H9 (cell line): ENCODE measurements at regions not wholly inside any gene's neighbourhood (a gene's known extent, or its start where the extent isn't known, plus 50 kb on each side); places are given as distances from the start of the nearest gene placed in this dataset.

Source experiments
- DNase-seq: peaks from one replicate; pipeline ENCODE4 v3.0.0-alpha.2; 2017
- H2AFZ ChIP-seq: one replicate; pipeline ENCODE4 v1.6.1; 2013; ENCODE audit warnings: mild to moderate bottlenecking, low read length, control low read depth, moderate library complexity
- H2AK5ac ChIP-seq: 2 replicates; pipeline ENCODE4 v1.6.1; 2013; ENCODE audit warnings: low read length, control low read depth, mixed read lengths; ENCODE audit not compliant: insufficient read length
- H2BK120ac ChIP-seq: one replicate; pipeline ENCODE4 v1.6.1; 2013; ENCODE audit warnings: low read depth, mild to moderate bottlenecking, low read length, control low read depth, inconsistent platforms; ENCODE audit not compliant: poor library complexity, severe bottlenecking
- H2BK12ac ChIP-seq: 2 replicates; pipeline ENCODE4 v1.6.1; 2013; ENCODE audit warnings: low read length, control low read depth, mixed read lengths, low read depth; ENCODE audit not compliant: insufficient read length
- H2BK15ac ChIP-seq: 2 replicates; pipeline ENCODE4 v1.6.1; 2013; ENCODE audit warnings: low read depth, low read length, control low read depth
- H2BK20ac ChIP-seq: one replicate; pipeline ENCODE4 v1.6.1; 2013; ENCODE audit warnings: low read depth, mild to moderate bottlenecking, low read length, control low read depth, inconsistent platforms; ENCODE audit not compliant: poor library complexity, severe bottlenecking
- H2BK5ac ChIP-seq: 2 replicates; pipeline ENCODE4 v1.6.1; 2013; ENCODE audit warnings: low read length, control low read depth, mixed read lengths; ENCODE audit not compliant: insufficient read length
- H3K14ac ChIP-seq: 2 replicates; pipeline ENCODE4 v1.6.1; 2013; ENCODE audit warnings: low read length, control low read depth; ENCODE audit not compliant: insufficient read depth
- H3K18ac ChIP-seq: 2 replicates; pipeline ENCODE4 v1.6.1; 2013; ENCODE audit warnings: low read depth, mild to moderate bottlenecking, mixed read lengths, low read length, control low read depth; ENCODE audit not compliant: insufficient read length
- H3K23ac ChIP-seq: 2 replicates; pipeline ENCODE4 v1.6.1; 2013; ENCODE audit warnings: low read length, control low read depth, mixed read lengths, low read depth; ENCODE audit not compliant: insufficient read length
- H3K23me2 ChIP-seq: 2 replicates; pipeline ENCODE4 v1.6.1; 2013; ENCODE audit warnings: low read depth, mild to moderate bottlenecking, mixed read lengths, low read length, control low read depth; ENCODE audit not compliant: insufficient read length, poor library complexity, severe bottlenecking
- H3K27ac ChIP-seq: 2 replicates; pipeline ENCODE4 v1.5.1; 2013; ENCODE audit warnings: low read length, control low read depth, mixed read lengths, low read depth; ENCODE audit not compliant: insufficient read length
- H3K27me3 ChIP-seq: 2 replicates; pipeline ENCODE4 v1.6.1; 2013; ENCODE audit warnings: low read length, control low read depth, inconsistent platforms; ENCODE audit not compliant: insufficient read depth
- H3K4ac ChIP-seq: 2 replicates; pipeline ENCODE4 v1.6.1; 2013; ENCODE audit warnings: low read depth, mild to moderate bottlenecking, control low read depth, inconsistent platforms, low read length, moderate library complexity
- H3K4me1 ChIP-seq: 2 replicates; pipeline ENCODE4 v1.6.1; 2013; ENCODE audit warnings: low read length, control low read depth, inconsistent platforms; ENCODE audit not compliant: insufficient read depth
- H3K4me2 ChIP-seq: 2 replicates; pipeline ENCODE4 v1.6.1; 2013; ENCODE audit warnings: low read length, control low read depth, mixed read lengths; ENCODE audit not compliant: insufficient read length, insufficient read depth
- H3K56ac ChIP-seq: 2 replicates; pipeline ENCODE4 v1.6.1; 2013; ENCODE audit warnings: low read depth, mild to moderate bottlenecking, mixed read lengths, low read length, control low read depth; ENCODE audit not compliant: insufficient read length
- H3K79me1 ChIP-seq: 2 replicates; pipeline ENCODE4 v1.6.1; 2013; ENCODE audit warnings: low read depth, mild to moderate bottlenecking, moderate library complexity, low read length, control low read depth, inconsistent platforms; ENCODE audit not compliant: insufficient read depth, poor library complexity, severe bottlenecking
- H3K79me2 ChIP-seq: 2 replicates; pipeline ENCODE4 v1.6.1; 2013; ENCODE audit warnings: low read length, control low read depth, inconsistent platforms; ENCODE audit not compliant: insufficient read depth
- H3K9ac ChIP-seq: 2 replicates; pipeline ENCODE4 v1.6.1; 2013; ENCODE audit warnings: low read length, control low read depth, mixed read lengths; ENCODE audit not compliant: insufficient read length; ENCODE audit errors: extremely low read depth
- H3K9me3 ChIP-seq: one replicate; pipeline ENCODE4 v1.6.1; 2013; ENCODE audit warnings: low read depth, low read length, inconsistent platforms; ENCODE audit not compliant: control insufficient read depth
- H3T11ph ChIP-seq: one replicate; pipeline ENCODE4 v1.6.1; 2013; ENCODE audit warnings: mild to moderate bottlenecking, low read length, control low read depth, inconsistent platforms
- H4K20me1 ChIP-seq: one replicate; pipeline ENCODE4 v1.6.1; 2013; ENCODE audit not compliant: control insufficient read depth, insufficient read length, insufficient read depth
- H4K5ac ChIP-seq: 2 replicates; pipeline ENCODE4 v1.6.1; 2013; ENCODE audit warnings: low read depth, mild to moderate bottlenecking, mixed read lengths, low read length, control low read depth; ENCODE audit not compliant: insufficient read length
- H4K8ac ChIP-seq: replicated peaks from 2 replicates; pipeline ENCODE4 v1.6.1; 2013; ENCODE audit warnings: low read length, control low read depth, mixed read lengths, low read depth; ENCODE audit not compliant: insufficient read length
- H4K91ac ChIP-seq: 2 replicates; pipeline ENCODE4 v1.6.1; 2013; ENCODE audit warnings: low read depth, mild to moderate bottlenecking, moderate library complexity, mixed read lengths, low read length, control low read depth; ENCODE audit not compliant: insufficient read length
- H3K27ac Mint-ChIP-seq, 3 experiments: 2 replicates in 2 of 3; 3 replicates in 1 of 3; pipeline ENCODE4 v1.8.0; 2020 to 2021; ENCODE audit warnings: mixed read lengths in 3 of 3, mild to moderate bottlenecking in 1 of 3, moderate library complexity in 1 of 3
- H3K27me3 Mint-ChIP-seq: 2 replicates; pipeline ENCODE4 v1.8.0; 2021; ENCODE audit warnings: low read depth, mild to moderate bottlenecking, moderate library complexity, mixed read lengths
- H3K36me3 Mint-ChIP-seq, 3 experiments: 2 replicates in 2 of 3; 3 replicates in 1 of 3; pipeline ENCODE4 v1.8.0; 2020 to 2021; ENCODE audit warnings: low read depth in 3 of 3, mixed read lengths in 3 of 3; ENCODE audit not compliant: insufficient read depth in 1 of 3
- H3K4me1 Mint-ChIP-seq, 2 experiments: 2 replicates each; pipeline ENCODE4 v1.8.0; 2020; ENCODE audit warnings: mixed read lengths in 2 of 2
- H3K4me3 Mint-ChIP-seq, 2 experiments: 2 replicates in 1 of 2; 3 replicates in 1 of 2; pipeline ENCODE4 v1.8.0; 2020 to 2021; ENCODE audit warnings: mild to moderate bottlenecking in 2 of 2, mixed read lengths in 2 of 2, moderate library complexity in 1 of 2
- H3K9me3 Mint-ChIP-seq, 2 experiments: 2 replicates in 1 of 2; 3 replicates in 1 of 2; pipeline ENCODE4 v1.8.0; 2020; ENCODE audit warnings: mild to moderate bottlenecking in 2 of 2, mixed read lengths in 2 of 2, moderate library complexity in 1 of 2
- TF ChIP-seq, protein P1 (sequence below): fragments of 200-600 bp; sonication (generic); conservative IDR thresholded peaks from 3 replicates; pipeline ENCODE4 v1.8.0; 2021; ENCODE audit warnings: antibody characterized with exemption, mild to moderate bottlenecking

DNA sequence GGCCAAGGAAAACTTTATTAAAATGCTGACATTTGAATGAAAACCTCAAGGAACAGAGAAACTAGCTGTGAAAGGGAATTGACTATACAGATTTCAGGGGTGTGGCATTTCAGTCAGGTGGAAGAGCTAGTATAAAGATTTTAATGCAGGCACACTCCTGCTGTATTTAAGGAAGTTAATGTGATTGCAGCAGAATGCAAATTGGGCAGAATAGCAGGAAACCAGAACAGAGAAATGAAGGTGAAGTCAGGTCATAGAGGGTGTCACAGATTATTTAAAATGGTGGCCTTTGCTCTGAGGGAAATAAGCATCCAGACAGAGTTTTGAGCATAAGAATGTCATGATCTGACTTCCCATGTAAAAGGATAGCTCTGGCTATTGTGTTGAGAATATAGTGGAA is 898.1 kb upstream of the WWC1 start:
- H3K79me1 ChIP-seq = no peaks in the 10 kb centered on the region
- no peak overlapping the region for H4K8ac ChIP-seq
- H3T11ph ChIP-seq = no peak overlapping the region
- H3K27ac ChIP-seq = no peak overlapping the region
- no peaks in the 10 kb centered on the region for H3K36me3 Mint-ChIP-seq
- H2BK20ac ChIP-seq = no peak overlapping the region
- H3K4me3 Mint-ChIP-seq = no peak overlapping the region
- H4K91ac ChIP-seq = no peak overlapping the region
- H3K79me2 ChIP-seq = no peaks in the 10 kb centered on the region
- no peak overlapping the region for H3K23ac ChIP-seq
- peaks cover 15 to 16% of the 10 kb centered on the region in 2 experiments for H3K4me1 Mint-ChIP-seq
- no peak for DNase-seq
- no peak overlapping the region for H3K9ac ChIP-seq
- H2BK120ac ChIP-seq = no peak overlapping the region
- H2BK12ac ChIP-seq = no peak overlapping the region
- H3K4me2 ChIP-seq = no peak overlapping the region
- H2AFZ ChIP-seq = no peak overlapping the region
- H2BK5ac ChIP-seq = no peak overlapping the region
- H3K9me3 Mint-ChIP-seq = no peaks in the 10 kb centered on the region; a peak in 2 of 5 replicates
- no peaks in the 10 kb centered on the region for H4K20me1 ChIP-seq
- no peak overlapping the region for H3K18ac ChIP-seq
- H3K4me1 ChIP-seq = no peaks in the 10 kb centered on the region
- no peak overlapping the region for H3K56ac ChIP-seq
- no peak overlapping the region for H2BK15ac ChIP-seq
- H3K9me3 ChIP-seq = no peaks in the 10 kb centered on the region
- TF ChIP-seq, protein P1, sequence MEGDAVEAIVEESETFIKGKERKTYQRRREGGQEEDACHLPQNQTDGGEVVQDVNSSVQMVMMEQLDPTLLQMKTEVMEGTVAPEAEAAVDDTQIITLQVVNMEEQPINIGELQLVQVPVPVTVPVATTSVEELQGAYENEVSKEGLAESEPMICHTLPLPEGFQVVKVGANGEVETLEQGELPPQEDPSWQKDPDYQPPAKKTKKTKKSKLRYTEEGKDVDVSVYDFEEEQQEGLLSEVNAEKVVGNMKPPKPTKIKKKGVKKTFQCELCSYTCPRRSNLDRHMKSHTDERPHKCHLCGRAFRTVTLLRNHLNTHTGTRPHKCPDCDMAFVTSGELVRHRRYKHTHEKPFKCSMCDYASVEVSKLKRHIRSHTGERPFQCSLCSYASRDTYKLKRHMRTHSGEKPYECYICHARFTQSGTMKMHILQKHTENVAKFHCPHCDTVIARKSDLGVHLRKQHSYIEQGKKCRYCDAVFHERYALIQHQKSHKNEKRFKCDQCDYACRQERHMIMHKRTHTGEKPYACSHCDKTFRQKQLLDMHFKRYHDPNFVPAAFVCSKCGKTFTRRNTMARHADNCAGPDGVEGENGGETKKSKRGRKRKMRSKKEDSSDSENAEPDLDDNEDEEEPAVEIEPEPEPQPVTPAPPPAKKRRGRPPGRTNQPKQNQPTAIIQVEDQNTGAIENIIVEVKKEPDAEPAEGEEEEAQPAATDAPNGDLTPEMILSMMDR = no peak
- no peaks in the 10 kb centered on the region for H3K27me3 ChIP-seq
- no peak overlapping the region for H3K14ac ChIP-seq
- no peak overlapping the region for H3K4ac ChIP-seq
- H3K23me2 ChIP-seq = no peaks in the 10 kb centered on the region
- H3K27ac Mint-ChIP-seq = no peak overlapping the region
- peaks cover 2% of the 10 kb centered on the region; the same call in 1 of the 2 replicates for H3K27me3 Mint-ChIP-seq
- H2AK5ac ChIP-seq = no peak overlapping the region
- no peak overlapping the region for H4K5ac ChIP-seq
